ENCODE measurements at regions not wholly inside any gene's neighbourhood (a gene's known extent, or its start where the extent isn't known, plus 50 kb on each side); places are given as distances from the start of the nearest gene placed in this dataset.

- TF ChIP-seq CTCF (IDR thresholded peaks at IDR 0.05; ENCODE audit: low read length) = no peak
- no peak for TF ChIP-seq EZH2phosphoT487 (IDR thresholded peaks at IDR 0.05; ENCODE audit: low read length)
- no peak for TF ChIP-seq EZH2 (optimal IDR thresholded peaks at IDR 0.05; ENCODE audit: low read depth, low read length)
Observed at GRCh38 chr12:31785318-31785717, 56.5 kb upstream of the AMN1 start.

All from MM.1S (cell line).